ENCODE measurements at regions not wholly inside any gene's neighbourhood (a gene's known extent, or its start where the extent isn't known, plus 50 kb on each side); places are given as distances from the start of the nearest gene placed in this dataset.

DNA sequence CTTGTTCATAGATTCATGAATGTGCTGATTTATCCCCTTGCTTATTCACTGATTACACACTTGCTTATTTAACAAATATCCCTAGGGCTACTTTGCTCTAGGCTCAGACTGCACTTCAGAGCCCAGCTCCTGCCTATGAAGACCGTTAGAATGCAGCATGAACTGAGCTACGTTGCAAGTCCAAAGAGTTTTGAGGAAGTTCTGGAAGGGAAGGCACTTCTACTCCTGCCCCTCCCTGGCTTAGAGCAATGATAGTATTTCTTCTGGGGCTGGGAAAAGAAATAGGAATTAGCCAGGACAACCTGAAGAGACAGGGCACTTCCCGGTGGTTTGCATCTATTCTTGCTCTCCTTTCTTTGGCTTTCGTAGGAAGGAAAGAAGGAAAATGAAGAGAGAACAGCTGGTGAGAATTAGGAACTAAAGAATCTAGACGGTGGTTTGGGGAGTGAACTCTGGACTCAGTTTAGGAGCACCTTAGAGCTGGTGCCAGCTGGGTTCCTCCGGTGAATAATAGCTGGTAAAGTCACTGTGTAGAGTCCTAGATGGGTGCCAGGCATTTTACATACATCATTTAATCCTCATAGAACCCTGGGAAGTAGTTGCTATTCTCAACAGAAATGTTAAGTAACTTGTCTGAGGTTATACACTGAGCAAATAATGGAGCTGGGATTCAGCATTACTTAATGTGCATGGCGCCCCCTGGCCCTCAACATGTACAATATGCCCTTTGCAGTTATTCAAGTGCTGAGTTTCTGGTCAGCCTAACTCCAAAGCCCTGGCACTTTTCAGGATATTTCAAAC, 65.9 kb downstream of the NDUFS5 start:
- TF ChIP-seq ZFX (IDR thresholded peaks at IDR 0.05; ENCODE audit: borderline replicate concordance) = no peak
- TF ChIP-seq, protein P1, sequence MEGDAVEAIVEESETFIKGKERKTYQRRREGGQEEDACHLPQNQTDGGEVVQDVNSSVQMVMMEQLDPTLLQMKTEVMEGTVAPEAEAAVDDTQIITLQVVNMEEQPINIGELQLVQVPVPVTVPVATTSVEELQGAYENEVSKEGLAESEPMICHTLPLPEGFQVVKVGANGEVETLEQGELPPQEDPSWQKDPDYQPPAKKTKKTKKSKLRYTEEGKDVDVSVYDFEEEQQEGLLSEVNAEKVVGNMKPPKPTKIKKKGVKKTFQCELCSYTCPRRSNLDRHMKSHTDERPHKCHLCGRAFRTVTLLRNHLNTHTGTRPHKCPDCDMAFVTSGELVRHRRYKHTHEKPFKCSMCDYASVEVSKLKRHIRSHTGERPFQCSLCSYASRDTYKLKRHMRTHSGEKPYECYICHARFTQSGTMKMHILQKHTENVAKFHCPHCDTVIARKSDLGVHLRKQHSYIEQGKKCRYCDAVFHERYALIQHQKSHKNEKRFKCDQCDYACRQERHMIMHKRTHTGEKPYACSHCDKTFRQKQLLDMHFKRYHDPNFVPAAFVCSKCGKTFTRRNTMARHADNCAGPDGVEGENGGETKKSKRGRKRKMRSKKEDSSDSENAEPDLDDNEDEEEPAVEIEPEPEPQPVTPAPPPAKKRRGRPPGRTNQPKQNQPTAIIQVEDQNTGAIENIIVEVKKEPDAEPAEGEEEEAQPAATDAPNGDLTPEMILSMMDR (IDR thresholded peaks at IDR 0.05) = peak; percentile 84
- H3K27ac ChIP-seq = no peak overlapping the region

DNA sequence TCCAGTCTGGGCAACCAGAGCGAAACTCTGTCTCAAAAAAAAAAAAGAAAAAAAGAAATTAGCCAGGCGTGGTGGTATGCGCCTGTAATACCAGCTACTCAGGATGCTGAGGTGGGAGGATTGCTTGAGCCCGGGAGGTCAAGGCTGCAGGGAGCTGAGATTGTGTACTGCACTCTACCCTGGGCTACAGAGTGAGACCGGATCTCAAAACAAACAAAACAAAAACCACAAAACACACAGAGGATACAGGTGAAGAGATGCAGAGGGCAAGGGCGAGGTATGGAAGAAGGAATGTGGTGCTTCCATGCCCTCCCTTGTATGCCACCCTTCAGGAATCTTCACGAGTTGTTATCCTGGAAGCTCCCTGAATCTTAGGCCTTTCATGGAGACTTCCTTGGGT, 68.5 kb downstream of the NDUFS5 start:
- TF ChIP-seq, protein P1 (IDR thresholded peaks at IDR 0.05) = no peak
- no peak for TF ChIP-seq ZFX (IDR thresholded peaks at IDR 0.05; ENCODE audit: borderline replicate concordance)
- no peak overlapping the region for H3K27ac ChIP-seq

DNA sequence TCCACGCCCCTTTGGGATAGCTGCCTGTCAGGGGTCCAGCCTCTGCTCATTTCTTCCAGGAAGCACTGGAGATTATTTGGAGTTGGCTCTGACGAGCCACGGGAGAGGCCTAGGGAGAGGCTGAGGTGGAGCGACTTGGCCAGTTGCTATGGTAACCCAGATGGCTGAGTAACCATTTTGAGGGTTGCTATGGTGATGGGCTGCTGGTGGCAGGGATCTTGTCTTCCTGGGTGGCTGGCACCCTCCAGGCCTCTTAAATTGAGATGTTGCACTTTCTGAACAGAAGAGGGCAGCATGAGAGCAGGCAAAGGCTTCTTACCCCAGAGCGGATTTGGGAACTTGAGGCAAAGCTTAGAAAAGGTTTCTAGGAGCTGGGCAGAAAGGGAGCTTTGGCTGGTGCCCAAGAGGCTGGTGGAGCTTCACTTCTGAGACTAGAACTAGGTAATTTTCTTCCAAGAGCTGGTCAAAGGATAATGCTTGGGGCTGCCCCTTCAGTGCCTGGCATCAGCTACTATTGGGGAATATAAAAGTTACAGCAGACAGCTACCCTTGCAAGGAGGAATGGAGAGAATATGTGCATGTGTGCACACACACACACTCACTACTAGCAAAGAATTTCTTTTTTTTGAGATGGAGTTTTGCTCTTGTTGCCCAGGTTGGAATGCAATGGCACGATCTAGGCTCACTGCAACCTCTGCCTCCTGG, 72.5 kb downstream of the NDUFS5 start:
- TF ChIP-seq ZFX (IDR thresholded peaks at IDR 0.05; ENCODE audit: borderline replicate concordance) = no peak
- TF ChIP-seq, protein P1 (IDR thresholded peaks at IDR 0.05) = peak; percentile 82

DNA sequence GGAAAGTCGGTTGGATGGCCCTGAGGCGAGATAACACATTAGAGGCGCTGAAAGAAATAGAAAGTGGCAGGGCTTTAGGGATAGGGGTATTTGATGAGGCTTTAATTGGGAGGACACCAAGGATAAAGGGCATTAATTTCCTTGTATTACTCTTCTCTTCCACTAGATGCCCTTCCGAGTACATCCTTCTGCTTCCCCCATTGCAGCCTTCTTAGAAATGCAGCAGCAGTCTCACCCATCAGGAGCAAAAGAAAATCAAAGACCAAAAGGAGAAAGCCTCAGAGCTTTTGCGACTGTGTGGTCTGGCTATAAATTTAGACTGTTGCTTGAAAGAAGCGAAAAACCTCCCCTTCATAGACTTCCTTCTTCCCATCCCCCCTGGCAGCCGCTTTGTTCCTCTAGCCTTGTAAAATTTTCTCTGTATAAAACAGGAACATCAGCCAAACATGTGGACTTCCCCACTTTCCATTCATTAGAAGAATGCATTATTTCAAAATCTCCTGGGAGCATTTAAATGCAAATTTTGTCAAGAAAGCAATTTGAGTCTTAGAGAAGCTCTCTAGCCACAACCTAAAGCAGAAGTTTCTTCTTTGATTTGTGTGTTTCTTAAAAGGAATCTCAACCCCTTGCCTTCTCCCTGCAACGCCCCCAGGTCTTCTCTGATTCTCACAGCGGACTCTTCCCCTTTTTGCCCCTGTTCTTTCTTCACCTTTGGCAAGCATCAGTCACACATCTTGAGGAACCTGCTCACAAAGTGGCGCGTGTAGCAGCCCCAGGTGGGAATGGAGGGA, 76.6 kb downstream of the NDUFS5 start:
- TF ChIP-seq ZFX (IDR thresholded peaks at IDR 0.05; ENCODE audit: borderline replicate concordance) = no peak
- TF ChIP-seq, protein P1 (IDR thresholded peaks at IDR 0.05) = peak; percentile 83

More for the DNA sequence above, 72.5 kb downstream of the NDUFS5 start:
- H3K27ac ChIP-seq = no peak overlapping the region

DNA sequence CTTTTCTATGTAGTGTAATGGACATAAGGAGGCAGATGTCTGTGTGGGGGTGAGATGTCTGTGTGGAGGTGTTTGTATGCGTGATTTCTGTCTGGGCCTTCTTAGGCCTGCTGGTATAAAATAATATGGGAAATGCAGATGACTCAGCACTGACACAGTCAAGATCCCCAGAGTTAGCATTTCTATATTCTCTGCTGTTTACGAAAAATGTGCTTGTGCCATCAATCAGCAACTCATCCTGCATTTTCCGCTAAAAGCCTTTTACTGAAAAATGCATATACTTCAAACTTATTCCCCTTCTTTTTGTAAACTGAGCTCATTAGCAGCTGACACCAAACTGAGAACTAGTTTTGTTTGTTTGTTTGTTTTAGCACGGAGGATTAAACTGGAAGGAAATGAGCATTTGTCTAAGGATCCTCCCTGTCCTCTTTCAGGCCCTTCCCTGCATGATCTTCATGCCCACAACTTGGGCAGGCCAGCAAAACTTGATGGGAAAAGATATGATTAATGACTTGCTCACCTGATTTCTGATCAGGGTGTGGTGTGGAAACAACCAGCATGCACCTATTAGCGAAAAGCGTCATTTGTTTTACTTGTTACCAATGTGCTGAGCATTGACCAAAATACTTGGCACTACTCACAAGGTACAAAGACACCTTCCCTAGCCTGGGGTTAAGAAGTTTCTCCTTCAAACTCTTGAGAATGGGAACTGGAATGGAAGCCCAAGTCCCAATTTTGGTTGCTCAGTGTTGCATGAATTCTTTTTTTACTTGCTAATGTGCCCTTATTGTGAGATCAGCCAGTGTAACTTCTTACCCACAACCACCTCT, 77.4 kb downstream of the NDUFS5 start:
- H3K27ac ChIP-seq = no peak overlapping the region; the same call in 1 of the 2 replicates
- TF ChIP-seq, protein P1 (IDR thresholded peaks at IDR 0.05) = no peak
- TF ChIP-seq ZFX (IDR thresholded peaks at IDR 0.05; ENCODE audit: borderline replicate concordance) = no peak

More for the DNA sequence above, 76.6 kb downstream of the NDUFS5 start:
- no peak overlapping the region; the same call in 1 of the 2 replicates for H3K27ac ChIP-seq

DNA sequence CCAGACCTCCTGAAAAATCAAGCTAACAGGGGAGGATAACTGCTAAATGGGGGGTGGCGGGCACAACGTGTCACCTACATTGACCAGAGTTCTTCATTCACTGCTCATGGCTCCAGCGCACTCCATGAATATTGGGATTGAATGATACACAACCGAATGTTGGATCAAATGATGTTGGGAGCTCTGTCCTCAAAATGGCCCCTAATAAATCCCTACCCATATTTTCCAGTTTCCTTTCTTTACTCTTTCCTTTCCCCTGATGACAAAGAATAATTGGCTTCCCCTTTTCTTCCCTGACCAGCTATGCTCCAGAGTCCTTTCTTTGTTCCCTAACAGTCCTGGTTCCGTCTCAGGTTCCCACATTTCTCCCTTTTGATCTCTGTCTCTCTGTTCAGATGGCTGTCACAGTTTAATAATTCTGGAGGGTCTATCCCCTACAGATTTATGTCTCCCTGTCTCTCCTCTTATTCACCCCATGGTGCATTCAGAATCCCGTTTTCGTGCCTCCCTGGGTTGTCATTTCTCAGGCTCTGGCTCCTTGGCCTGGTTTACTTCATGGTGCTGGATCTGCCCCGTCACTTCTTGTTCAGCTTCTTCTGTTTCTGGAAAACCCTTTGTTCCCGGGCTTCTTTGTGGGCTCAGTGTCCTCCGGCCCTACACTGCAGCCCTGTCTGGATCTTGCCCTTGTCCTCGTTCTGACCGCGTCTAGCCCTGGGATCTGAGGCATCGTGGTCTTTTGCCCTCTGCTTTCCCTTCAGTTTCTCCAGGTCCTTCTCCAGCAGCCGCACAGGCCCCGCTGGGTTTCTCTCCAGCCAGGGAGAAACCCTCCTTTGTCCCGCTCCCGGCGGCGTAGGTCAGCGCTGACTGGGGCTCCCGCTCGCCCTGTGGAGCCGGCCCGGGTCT, 78.3 kb downstream of the NDUFS5 start:
- TF ChIP-seq ZFX (IDR thresholded peaks at IDR 0.05; ENCODE audit: borderline replicate concordance) = no peak
- TF ChIP-seq, protein P1 (IDR thresholded peaks at IDR 0.05) = no peak
- peak overlapping the region; percentile 65 for H3K27ac ChIP-seq

Data from 22Rv1 (cell line).